HL-60 (cell line): ENCODE measurements at regions not wholly inside any gene's neighbourhood (a gene's known extent, or its start where the extent isn't known, plus 50 kb on each side); places are given as distances from the start of the nearest gene placed in this dataset.

Source experiments
- DNase-seq, 2 experiments: peaks; one replicate each; pipeline ENCODE4 v3.0.0-alpha.2; 2010 to 2020; ENCODE audit warnings: low read depth in 1 of 2, low spot score in 1 of 2
- H3K27ac ChIP-seq: fragments of 250-450 bp; sonication (Bioruptor Pico); replicated peaks from 2 replicates; pipeline ENCODE4 v1.5.1; 2020; ENCODE audit warnings: mild to moderate bottlenecking, moderate library complexity
- H3K27me3 ChIP-seq: fragments of 250-450 bp; sonication (Bioruptor Pico); 2 replicates; pipeline ENCODE4 v1.5.1; 2021; ENCODE audit warnings: mild to moderate bottlenecking, moderate library complexity; ENCODE audit not compliant: insufficient read depth, poor library complexity, severe bottlenecking
- H3K4me3 ChIP-seq: replicated peaks from 2 replicates; pipeline ENCODE4 v1.5.1; 2011; ENCODE audit warnings: mild to moderate bottlenecking, control low read depth, low read length; ENCODE audit not compliant: insufficient read depth
- CTCF ChIP-seq: IDR thresholded peaks from one replicate; pipeline ENCODE4 v1.5.1; 2011; ENCODE audit warnings: low read length, control low read depth, inconsistent platforms; ENCODE audit not compliant: insufficient read depth
- GABPA ChIP-seq: IDR thresholded peaks from 2 replicates; pipeline ENCODE4 v1.6.1; 2012; ENCODE audit warnings: low read depth
- POLR2AphosphoS5 ChIP-seq: IDR thresholded peaks from 2 replicates; pipeline ENCODE4 v1.6.1; 2012; ENCODE audit warnings: low read depth
- REST ChIP-seq: IDR thresholded peaks from 2 replicates; pipeline ENCODE4 v1.6.1; 2012; ENCODE audit warnings: low read depth; ENCODE audit not compliant: insufficient replicate concordance
- SPI1 ChIP-seq: IDR thresholded peaks from 2 replicates; pipeline ENCODE4 v1.6.1; 2012; ENCODE audit warnings: low read depth, mild to moderate bottlenecking, borderline replicate concordance

- DNase-seq: no peak
- TF ChIP-seq REST (no peak), SPI1 (no peak), GABPA (no peak), POLR2AphosphoS5 (no peak), CTCF (no peak)
- Histone ChIP-seq H3K27me3 (no peaks in the 10 kb centered on the region), H3K27ac (no peak overlapping the region), H3K4me3 (no peak overlapping the region)
These were observed 50.6 kb upstream of the MED9 start for GRCh38 chr17:17426184-17426583.
